ENCODE measurements at regions not wholly inside any gene's neighbourhood (a gene's known extent, or its start where the extent isn't known, plus 50 kb on each side); places are given as distances from the start of the nearest gene placed in this dataset.
"Not testable (repeated sequence)": the region's sequence is repeated elsewhere in the genome, so short reads cannot be mapped to it uniquely, and the experiment has no call there.

- WGBS, 3 donors, result 19 to 28% (median 22%) methylated on average over 3 of the region's 3 CpGs
- DNase-seq (peak; percentile 42 to 78), ATAC-seq (peak; percentile 98 to 99 (median 98))
- H3K27me3 ChIP-seq (ENCODE audit: insufficient read depth in 3 of 3, low read length in 2 of 3), result no peaks in the 10 kb centered on the region
- peaks cover 23% of the 10 kb centered on the region for H3K4me1 ChIP-seq
- no peak for TF ChIP-seq CTCF (IDR thresholded peaks at IDR 0.05)
- H3K4me3 ChIP-seq, result no peak overlapping the region
- peak overlapping the region; percentile 72 for H3K27ac ChIP-seq
- no peaks in the 10 kb centered on the region for H3K36me3 ChIP-seq (ENCODE audit: insufficient read depth in 1 of 2, low read depth in 1 of 2)
- intact Hi-C loops (cut with DNase I), result no loop called here
- H3K9me3 ChIP-seq, result no peaks in the 10 kb centered on the region
Observed at GRCh38 chr6:14550822-14551221, 433.2 kb downstream of the CD83 start.

GRCh38 chr6:14551601-14552000 lies 434.0 kb downstream of the CD83 start:
- 94 to 97% (median 96%) methylated on average over 8 of the region's 8 CpGs for WGBS, 3 donors
- H3K27me3 ChIP-seq (ENCODE audit: insufficient read depth in 3 of 3, low read length in 2 of 3); DNase-seq; ATAC-seq; H3K9me3 ChIP-seq; H3K36me3 ChIP-seq (ENCODE audit: insufficient read depth in 1 of 2, low read depth in 1 of 2); intact Hi-C loops (cut with DNase I); H3K4me3 ChIP-seq: not testable (repeated sequence)
- peaks cover 18% of the 10 kb centered on the region for H3K4me1 ChIP-seq
- H3K27ac ChIP-seq, result peak overlapping the region; percentile 72

GRCh38 chr6:14552891-14553290 lies 435.3 kb downstream of the CD83 start:
- peaks cover 18% of the 10 kb centered on the region for H3K4me1 ChIP-seq
- no peak overlapping the region for H3K4me3 ChIP-seq
- intact Hi-C loops (cut with DNase I), result no loop called here
- H3K36me3 ChIP-seq (ENCODE audit: insufficient read depth in 1 of 2, low read depth in 1 of 2), result no peaks in the 10 kb centered on the region
- TF ChIP-seq CTCF (IDR thresholded peaks at IDR 0.05), result no peak
- DNase-seq, result no peak
- no peaks in the 10 kb centered on the region for H3K9me3 ChIP-seq
- no peak overlapping the region for H3K27ac ChIP-seq
- no peak for ATAC-seq
- no peaks in the 10 kb centered on the region for H3K27me3 ChIP-seq (ENCODE audit: insufficient read depth in 3 of 3, low read length in 2 of 3)
- WGBS, 3 donors, result 88 to 95% (median 93%) methylated on average over 5 of the region's 5 CpGs

GRCh38 chr6:14553515-14553914 lies 435.9 kb downstream of the CD83 start:
- WGBS, 3 donors, result 92 to 96% (median 94%) methylated on average over 8 of the region's 8 CpGs

GRCh38 chr6:14555804-14556203 lies 438.2 kb downstream of the CD83 start:
- H3K27ac ChIP-seq, result no peak overlapping the region
- H3K4me1 ChIP-seq, result peaks cover 7% of the 10 kb centered on the region
- no peak overlapping the region for H3K4me3 ChIP-seq
- DNase-seq (no peak), ATAC-seq (no peak)
- no peaks in the 10 kb centered on the region for H3K9me3 ChIP-seq
- TF ChIP-seq CTCF (IDR thresholded peaks at IDR 0.05), result no peak
- H3K27me3 ChIP-seq (ENCODE audit: insufficient read depth in 3 of 3, low read length in 2 of 3), result no peaks in the 10 kb centered on the region
- intact Hi-C loops (cut with DNase I), result no loop called here
- no peaks in the 10 kb centered on the region for H3K36me3 ChIP-seq (ENCODE audit: insufficient read depth in 1 of 2, low read depth in 1 of 2)
- WGBS, 3 donors, result 89 to 91% (median 89%) methylated on average over 6 of the region's 6 CpGs

More at GRCh38 chr6:14553515-14553914, 435.9 kb downstream of the CD83 start:
- Histone ChIP-seq H3K36me3 (ENCODE audit: insufficient read depth in 1 of 2, low read depth in 1 of 2) (no peaks in the 10 kb centered on the region), H3K4me1 (peaks cover 18% of the 10 kb centered on the region), H3K27ac (no peak overlapping the region), H3K9me3 (no peaks in the 10 kb centered on the region), H3K27me3 (ENCODE audit: insufficient read depth in 3 of 3, low read length in 2 of 3) (no peaks in the 10 kb centered on the region), H3K4me3 (no peak overlapping the region)
- no peak for TF ChIP-seq CTCF (IDR thresholded peaks at IDR 0.05)
- ATAC-seq, result no peak
- no peak for DNase-seq
- intact Hi-C loops (cut with DNase I), result no loop called here
